IMR-90 (cell line): ENCODE measurements at regions not wholly inside any gene's neighbourhood (a gene's known extent, or its start where the extent isn't known, plus 50 kb on each side); places are given as distances from the start of the nearest gene placed in this dataset.

Experiments
- ATAC-seq: fragments of 200-7000 bp; cut with Tn5 transposase; 2 replicates; pipeline ENCODE4 v1.9.1; 2020; ENCODE audit warnings: low read depth, mild to moderate bottlenecking, moderate library complexity
- BruUV-seq: library from RNA; stranded (reverse); fragments of 400-500 nt; replicated peaks from 2 replicates; lab custom pipeline; 2021; lab: Mats Ljungman, UMichigan
- CTCF ChIA-PET: fragments of 300-600 bp; formaldehyde crosslinking; extraction: SDS; loops from one replicate; lab custom pipeline; 2021; ENCODE audit warnings: antibody characterized with exemption; lab: Yijun Ruan, JAX
- POLR2A ChIA-PET: fragments of 300-600 bp; sonication (Branson Sonifier 250); formaldehyde crosslinking; loops from one replicate; lab custom pipeline; 2022; ENCODE audit warnings: antibody characterized with exemption; ENCODE audit not compliant: unreplicated experiment; lab: Charles Lee
- DNase-seq: peaks from one replicate; pipeline ENCODE4 v3.0.0; 2013
- H2AFZ ChIP-seq: replicated peaks from 2 replicates; pipeline ENCODE3; 2013; ENCODE audit warnings: low read length, mild to moderate bottlenecking; ENCODE audit not compliant: poor library complexity
- H2AK5ac ChIP-seq: 2 replicates; pipeline ENCODE4 v1.6.1; 2013; ENCODE audit warnings: low read depth, low read length, inconsistent platforms
- H2AK9ac ChIP-seq: replicated peaks from 2 replicates; pipeline ENCODE3; 2013; ENCODE audit warnings: mild to moderate bottlenecking, low read depth, low read length, moderate library complexity; ENCODE audit not compliant: poor library complexity
- H2BK120ac ChIP-seq: 2 replicates; pipeline ENCODE4 v1.6.1; 2013; ENCODE audit warnings: low read depth, low read length, inconsistent platforms
- H2BK15ac ChIP-seq: 3 replicates; pipeline ENCODE4 v1.6.1; 2013; ENCODE audit warnings: low read depth, low read length, inconsistent platforms
- H2BK20ac ChIP-seq: 2 replicates; pipeline ENCODE4 v1.6.1; 2013; ENCODE audit warnings: low read depth, mild to moderate bottlenecking, inconsistent platforms, low read length, moderate library complexity
- H2BK5ac ChIP-seq: 2 replicates; pipeline ENCODE4 v1.6.1; 2013; ENCODE audit warnings: mild to moderate bottlenecking, low read depth, low read length, inconsistent platforms; ENCODE audit not compliant: poor library complexity, severe bottlenecking
- H3K14ac ChIP-seq: replicated peaks from 2 replicates; pipeline ENCODE4 v1.6.1; 2013; ENCODE audit warnings: low read depth, low read length, inconsistent platforms
- H3K18ac ChIP-seq: 2 replicates; pipeline ENCODE4 v1.6.1; 2013; ENCODE audit warnings: low read depth, low read length, control low read depth
- H3K23ac ChIP-seq: 2 replicates; pipeline ENCODE4 v1.6.1; 2013; ENCODE audit warnings: low read depth, low read length, inconsistent platforms
- H3K27ac ChIP-seq: 2 replicates; pipeline ENCODE4 v1.5.1; 2013; ENCODE audit warnings: mild to moderate bottlenecking, control low read depth, low read length; ENCODE audit not compliant: insufficient read depth
- H3K27me3 ChIP-seq: 2 replicates; pipeline ENCODE4 v1.6.1; 2013; ENCODE audit warnings: low read length; ENCODE audit not compliant: control insufficient read depth, insufficient read depth
- H3K36me3 ChIP-seq: 2 replicates; pipeline ENCODE4 v1.6.1; 2013; ENCODE audit warnings: low read length, mixed read lengths; ENCODE audit not compliant: control insufficient read depth, insufficient read depth
- H3K4ac ChIP-seq: 2 replicates; pipeline ENCODE4 v1.6.1; 2013; ENCODE audit warnings: low read depth, low read length, inconsistent platforms
- H3K4me1 ChIP-seq: 2 replicates; pipeline ENCODE4 v1.6.1; 2013; ENCODE audit warnings: low read length, mixed read lengths; ENCODE audit not compliant: control insufficient read depth, insufficient read depth
- H3K4me2 ChIP-seq: 2 replicates; pipeline ENCODE4 v1.6.1; 2013; ENCODE audit warnings: low read depth, mild to moderate bottlenecking, control low read depth, low read length, moderate library complexity
- H3K4me3 ChIP-seq: 2 replicates; pipeline ENCODE4 v1.5.1; 2013; ENCODE audit warnings: low read depth, mild to moderate bottlenecking, control low read depth, low read length, moderate library complexity; ENCODE audit not compliant: insufficient read depth
- H3K56ac ChIP-seq: 2 replicates; pipeline ENCODE4 v1.6.1; 2013; ENCODE audit warnings: low read length, inconsistent platforms; ENCODE audit not compliant: insufficient read depth; ENCODE audit errors: extremely low read depth
- H3K79me1 ChIP-seq, 2 experiments: 2 replicates each; pipeline ENCODE4 v1.6.1; 2013; ENCODE audit warnings: low read length in 2 of 2, inconsistent platforms in 1 of 2, low read depth in 1 of 2
- H3K9ac ChIP-seq: 2 replicates; pipeline ENCODE4 v1.6.1; 2013; ENCODE audit warnings: low read depth, low read length, control low read depth
- H3K9me1 ChIP-seq: 2 replicates; pipeline ENCODE4 v1.6.1; 2013; ENCODE audit warnings: low read length, inconsistent platforms; ENCODE audit not compliant: insufficient read depth
- H3K9me3 ChIP-seq: 2 replicates; pipeline ENCODE4 v1.6.1; 2013; ENCODE audit warnings: low read length; ENCODE audit not compliant: control insufficient read depth, insufficient read depth
- H4K20me1 ChIP-seq: 2 replicates; pipeline ENCODE4 v1.6.1; 2013; ENCODE audit warnings: low read length, inconsistent platforms; ENCODE audit not compliant: insufficient read depth
- H4K5ac ChIP-seq: 2 replicates; pipeline ENCODE4 v1.6.1; 2013; ENCODE audit warnings: mild to moderate bottlenecking, low read depth, low read length, control low read depth
- H4K8ac ChIP-seq, 2 experiments: 2 replicates each; pipeline ENCODE4 v1.6.1; 2013; ENCODE audit warnings: low read depth in 2 of 2, low read length in 2 of 2, control low read depth in 1 of 2, inconsistent platforms in 1 of 2
- H4K91ac ChIP-seq: 2 replicates; pipeline ENCODE4 v1.6.1; 2013; ENCODE audit warnings: low read depth, low read length, inconsistent platforms; ENCODE audit not compliant: insufficient read depth
- BHLHE40 ChIP-seq: fragments of 150-350 bp; IDR thresholded peaks from 2 replicates; pipeline ENCODE4 v1.6.1; 2016; ENCODE audit warnings: mild to moderate bottlenecking, low read depth, low read length
- CEBPB ChIP-seq: IDR thresholded peaks from 2 replicates; pipeline ENCODE4 v1.6.1; 2012; ENCODE audit warnings: low read depth, low read length, improper control_type of control experiment
- CHD1 ChIP-seq: IDR thresholded peaks from 2 replicates; pipeline ENCODE4 v1.6.1; 2012; ENCODE audit warnings: low read depth, low read length, improper control_type of control experiment
- CTCF ChIP-seq: conservative IDR thresholded peaks from 2 replicates; pipeline ENCODE4 v1.5.1; 2012; ENCODE audit warnings: mild to moderate bottlenecking, low read depth, low read length, improper control_type of control experiment
- FOS ChIP-seq: fragments of 150-350 bp; IDR thresholded peaks from 2 replicates; pipeline ENCODE4 v1.6.1; 2016; ENCODE audit warnings: low read depth, low read length
- MAFK ChIP-seq: IDR thresholded peaks from 2 replicates; pipeline ENCODE4 v1.6.1; 2012; ENCODE audit warnings: low read depth, low read length, improper control_type of control experiment
- MAZ ChIP-seq: IDR thresholded peaks from 2 replicates; pipeline ENCODE4 v1.6.1; 2012; ENCODE audit warnings: low read depth, mild to moderate bottlenecking, low read length, improper control_type of control experiment, moderate library complexity, borderline replicate concordance
- MXI1 ChIP-seq: IDR thresholded peaks from 2 replicates; pipeline ENCODE4 v1.6.1; 2012; ENCODE audit warnings: low read depth, mild to moderate bottlenecking, low read length, moderate library complexity, borderline replicate concordance
- NFE2L2 ChIP-seq: fragments of 150-350 bp; IDR thresholded peaks from 2 replicates; pipeline ENCODE4 v1.6.1; 2016; ENCODE audit warnings: low read depth, mild to moderate bottlenecking, low read length
- POLR2A ChIP-seq: IDR thresholded peaks from 2 replicates; pipeline ENCODE4 v1.6.1; 2012; ENCODE audit warnings: mild to moderate bottlenecking, low read depth, low read length
- RAD21 ChIP-seq: IDR thresholded peaks from 2 replicates; pipeline ENCODE4 v1.6.1; 2012; ENCODE audit warnings: low read length, improper control_type of control experiment
- RCOR1 ChIP-seq: IDR thresholded peaks from 2 replicates; pipeline ENCODE4 v1.6.1; 2012; ENCODE audit warnings: mild to moderate bottlenecking, low read length, improper control_type of control experiment; ENCODE audit not compliant: insufficient replicate concordance
- RFX5 ChIP-seq: IDR thresholded peaks from 2 replicates; pipeline ENCODE4 v1.8.0; 2012; ENCODE audit warnings: low read depth, mild to moderate bottlenecking, low read length, moderate library complexity
- SMC3 ChIP-seq: fragments of 150-350 bp; IDR thresholded peaks from 2 replicates; pipeline ENCODE4 v1.6.1; 2016; ENCODE audit warnings: low read depth, mild to moderate bottlenecking, antibody characterized with exemption, low read length, moderate library complexity
- WGBS, 2 experiments: methylation state at CpG; one replicate each; pipeline versions ENCODE4 v1.1.5 to v1.1.7; 2013; ENCODE audit warnings: missing lambda C conversion rate in 2 of 2; ENCODE audit not compliant: insufficient read length in 1 of 2; ENCODE audit errors: extremely low coverage in 2 of 2; 5-methylcytosine and 5-hydroxymethylcytosine counted together
- dilution Hi-C: fragments of 300-500 bp; cut with HindIII; formaldehyde crosslinking; loops from one replicate; pipeline ENCODE4 v1.14.3; 2018; ENCODE audit warnings: low sequenced_read_pairs; ENCODE audit not compliant: unreplicated experiment
- in situ Hi-C: fragments of 300-500 bp; cut with MboI; formaldehyde crosslinking; loops from 3 replicates; pipeline ENCODE4 v1.14.3; 2019; ENCODE audit warnings: low sequenced_read_pairs, inconsistent platforms, mixed read lengths
- intact Hi-C: fragments of 100-400 bp; cut with micrococcal nuclease; formaldehyde crosslinking; loops from 2 replicates; pipeline ENCODE4 v1.10.0; 2022
- TF ChIP-seq, protein P1 (sequence below): fragments of 150-350 bp; IDR thresholded peaks from 2 replicates; pipeline ENCODE4 v1.6.1; 2016; ENCODE audit warnings: low read depth, mild to moderate bottlenecking, low read length, moderate library complexity, borderline replicate concordance
- TF ChIP-seq, protein P2 (sequence below): fragments of 150-350 bp; IDR thresholded peaks from 2 replicates; pipeline ENCODE4 v1.6.1; 2017; ENCODE audit warnings: mild to moderate bottlenecking, antibody characterized with exemption, low read length, low read depth

GRCh38 chr7:37534893-37535610 is 86.4 kb upstream of the ELMO1 start:
- no peak overlapping the region for H2BK120ac ChIP-seq
- no peaks in the 10 kb centered on the region for H3K36me3 ChIP-seq
- H4K8ac ChIP-seq: no peak overlapping the region
- H3K18ac ChIP-seq: no peak overlapping the region
- H3K9ac ChIP-seq: no peak overlapping the region
- H3K56ac ChIP-seq: no peak overlapping the region
- no peak overlapping the region for H3K27ac ChIP-seq
- H2AK9ac ChIP-seq: no peak overlapping the region
- H3K9me1 ChIP-seq: no peaks in the 10 kb centered on the region
- in situ Hi-C loops: no loop called here
- H2BK20ac ChIP-seq: no peak overlapping the region
- no TSS peak for BruUV-seq
- no peak overlapping the region for H3K4me2 ChIP-seq
- H2BK15ac ChIP-seq: no peak overlapping the region
- TF ChIP-seq CHD1: no peak
- TF ChIP-seq MAZ: no peak
- TF ChIP-seq, protein P1, sequence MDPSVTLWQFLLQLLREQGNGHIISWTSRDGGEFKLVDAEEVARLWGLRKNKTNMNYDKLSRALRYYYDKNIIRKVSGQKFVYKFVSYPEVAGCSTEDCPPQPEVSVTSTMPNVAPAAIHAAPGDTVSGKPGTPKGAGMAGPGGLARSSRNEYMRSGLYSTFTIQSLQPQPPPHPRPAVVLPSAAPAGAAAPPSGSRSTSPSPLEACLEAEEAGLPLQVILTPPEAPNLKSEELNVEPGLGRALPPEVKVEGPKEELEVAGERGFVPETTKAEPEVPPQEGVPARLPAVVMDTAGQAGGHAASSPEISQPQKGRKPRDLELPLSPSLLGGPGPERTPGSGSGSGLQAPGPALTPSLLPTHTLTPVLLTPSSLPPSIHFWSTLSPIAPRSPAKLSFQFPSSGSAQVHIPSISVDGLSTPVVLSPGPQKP: no peak
- TF ChIP-seq CTCF: no peak
- TF ChIP-seq FOS: no peak
- no peak for TF ChIP-seq POLR2A
- TF ChIP-seq MXI1: no peak
- no peak for TF ChIP-seq MAFK
- no peak for TF ChIP-seq SMC3
- no peak for TF ChIP-seq RCOR1
- TF ChIP-seq CEBPB: no peak
- TF ChIP-seq, protein P2, sequence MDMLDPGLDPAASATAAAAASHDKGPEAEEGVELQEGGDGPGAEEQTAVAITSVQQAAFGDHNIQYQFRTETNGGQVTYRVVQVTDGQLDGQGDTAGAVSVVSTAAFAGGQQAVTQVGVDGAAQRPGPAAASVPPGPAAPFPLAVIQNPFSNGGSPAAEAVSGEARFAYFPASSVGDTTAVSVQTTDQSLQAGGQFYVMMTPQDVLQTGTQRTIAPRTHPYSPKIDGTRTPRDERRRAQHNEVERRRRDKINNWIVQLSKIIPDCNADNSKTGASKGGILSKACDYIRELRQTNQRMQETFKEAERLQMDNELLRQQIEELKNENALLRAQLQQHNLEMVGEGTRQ: no peak
- no peak for TF ChIP-seq BHLHE40
- no peak for TF ChIP-seq NFE2L2
- TF ChIP-seq RAD21: no peak
- no peak for TF ChIP-seq RFX5
- H3K27me3 ChIP-seq: no peaks in the 10 kb centered on the region
- no peaks in the 10 kb centered on the region for H3K79me1 ChIP-seq
- CTCF ChIA-PET: no interaction called here
- no peak overlapping the region for H2AK5ac ChIP-seq
- no peak overlapping the region for H3K14ac ChIP-seq
- H2AFZ ChIP-seq: no peak overlapping the region
- ATAC-seq (no peak), DNase-seq (no peak)
- no peaks in the 10 kb centered on the region for H3K4me1 ChIP-seq
- H4K20me1 ChIP-seq: no peaks in the 10 kb centered on the region
- dilution Hi-C loops: no loop called here
- 10% methylated on average over 2 of the region's 7 CpGs; no CpG with 5 or more reads in 1 of the 2 experiments for WGBS, 2 experiments
- POLR2A ChIA-PET: no interaction called here
- no peak overlapping the region for H3K4me3 ChIP-seq
- H3K9me3 ChIP-seq: peaks cover 17% of the 10 kb centered on the region
- intact Hi-C loops: no loop called here
- no peak overlapping the region for H2BK5ac ChIP-seq
- no peak overlapping the region for H4K5ac ChIP-seq
- no peak overlapping the region for H3K4ac ChIP-seq
- H4K91ac ChIP-seq: no peak overlapping the region
- H3K23ac ChIP-seq: no peak overlapping the region
